Tibial artery (tissue), 4 donors: ENCODE measurements at regions not wholly inside any gene's neighbourhood (a gene's known extent, or its start where the extent isn't known, plus 50 kb on each side); places are given as distances from the start of the nearest gene placed in this dataset.

Experiments
- DNase-seq, 2 donors: peaks; one replicate each; pipeline ENCODE4 v3.0.0-alpha.2; 2019
- H3K27ac ChIP-seq, 2 donors: fragments of 200-600 bp; sonication (generic) in 1 of 2; 1 replicate in 1 of 2; 2 replicates in 1 of 2; pipeline ENCODE4 v1.5.1; 2018 to 2019; ENCODE audit warnings: mild to moderate bottlenecking in 1 of 2
- H3K27me3 ChIP-seq, 2 donors: fragments of 200-600 bp; sonication (generic) in 1 of 2; one replicate each; pipeline versions ENCODE4 v1.5.1 to v1.6.0; 2016 to 2019
- H3K36me3 ChIP-seq, 3 donors: fragments of 200-600 bp; sonication (generic) in 2 of 3; one replicate each; pipeline ENCODE4 v1.5.1; 2016 to 2019; ENCODE audit warnings: mild to moderate bottlenecking in 2 of 3
- H3K4me1 ChIP-seq, 4 donors: fragments of 200-600 bp; sonication (generic) in 2 of 4; 1 replicate in 3 of 4; 2 replicates in 1 of 4; pipeline ENCODE4 v1.5.1; 2016 to 2019
- H3K4me3 ChIP-seq, 2 donors: fragments of 200-600 bp; sonication (generic) in 1 of 2; 1 replicate in 1 of 2; 2 replicates in 1 of 2; pipeline ENCODE4 v1.5.1; 2018 to 2019; ENCODE audit warnings: mild to moderate bottlenecking in 2 of 2
- H3K9me3 ChIP-seq, 3 donors: fragments of 200-600 bp; sonication (generic) in 1 of 3; one replicate each; pipeline ENCODE4 v1.5.1; 2016 to 2019
- intact Hi-C: fragments of 100-400 bp; cut with DNase I; formaldehyde crosslinking; loops from one replicate; pipeline ENCODE4 v1.15.0; 2023; ENCODE audit warnings: low total_unique reads
- TF ChIP-seq, protein P1 (sequence below), 2 experiments: fragments of 200-600 bp in 1 of 2; fragments of 450-650 bp in 1 of 2; IDR thresholded peaks; one replicate each; pipeline ENCODE4 v1.5.1; 2017 to 2019; ENCODE audit warnings: antibody characterized with exemption in 2 of 2, mild to moderate bottlenecking in 1 of 2, moderate library complexity in 1 of 2

DNA sequence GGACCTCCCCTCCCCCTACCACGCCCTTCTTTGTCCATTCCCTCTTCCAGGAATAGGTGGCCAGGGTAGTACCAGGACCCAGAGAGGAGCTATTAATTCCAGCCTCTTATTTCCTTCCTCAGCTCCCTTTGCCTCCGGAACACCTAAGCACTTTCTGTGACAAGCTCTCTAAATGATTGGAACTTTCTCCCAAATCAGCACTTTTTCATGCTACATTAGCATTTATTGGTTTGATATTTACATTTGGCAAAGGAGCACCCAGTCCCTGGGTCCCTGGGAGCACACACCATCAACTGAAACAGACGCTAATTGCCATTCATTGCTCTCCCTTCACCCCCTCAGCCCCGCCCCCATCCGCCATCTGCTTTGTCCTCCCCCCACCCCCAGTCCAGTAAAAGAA is 182.0 kb upstream of the BCOR start:
- Histone ChIP-seq H3K9me3 (peaks cover 0 to 10% (median 8%) of the 10 kb centered on the region in 3 donors), H3K4me3 (no peak overlapping the region), H3K4me1 (peaks cover 0 to 15% (median 0%) of the 10 kb centered on the region in 4 donors), H3K36me3 (no peaks in the 10 kb centered on the region), H3K27ac (no peak overlapping the region), H3K27me3 (no peaks in the 10 kb centered on the region)
- DNase-seq = no peak
- intact Hi-C loops = no loop called here
- TF ChIP-seq, protein P1, sequence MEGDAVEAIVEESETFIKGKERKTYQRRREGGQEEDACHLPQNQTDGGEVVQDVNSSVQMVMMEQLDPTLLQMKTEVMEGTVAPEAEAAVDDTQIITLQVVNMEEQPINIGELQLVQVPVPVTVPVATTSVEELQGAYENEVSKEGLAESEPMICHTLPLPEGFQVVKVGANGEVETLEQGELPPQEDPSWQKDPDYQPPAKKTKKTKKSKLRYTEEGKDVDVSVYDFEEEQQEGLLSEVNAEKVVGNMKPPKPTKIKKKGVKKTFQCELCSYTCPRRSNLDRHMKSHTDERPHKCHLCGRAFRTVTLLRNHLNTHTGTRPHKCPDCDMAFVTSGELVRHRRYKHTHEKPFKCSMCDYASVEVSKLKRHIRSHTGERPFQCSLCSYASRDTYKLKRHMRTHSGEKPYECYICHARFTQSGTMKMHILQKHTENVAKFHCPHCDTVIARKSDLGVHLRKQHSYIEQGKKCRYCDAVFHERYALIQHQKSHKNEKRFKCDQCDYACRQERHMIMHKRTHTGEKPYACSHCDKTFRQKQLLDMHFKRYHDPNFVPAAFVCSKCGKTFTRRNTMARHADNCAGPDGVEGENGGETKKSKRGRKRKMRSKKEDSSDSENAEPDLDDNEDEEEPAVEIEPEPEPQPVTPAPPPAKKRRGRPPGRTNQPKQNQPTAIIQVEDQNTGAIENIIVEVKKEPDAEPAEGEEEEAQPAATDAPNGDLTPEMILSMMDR (IDR thresholded peaks at IDR 0.05) = no peak

DNA sequence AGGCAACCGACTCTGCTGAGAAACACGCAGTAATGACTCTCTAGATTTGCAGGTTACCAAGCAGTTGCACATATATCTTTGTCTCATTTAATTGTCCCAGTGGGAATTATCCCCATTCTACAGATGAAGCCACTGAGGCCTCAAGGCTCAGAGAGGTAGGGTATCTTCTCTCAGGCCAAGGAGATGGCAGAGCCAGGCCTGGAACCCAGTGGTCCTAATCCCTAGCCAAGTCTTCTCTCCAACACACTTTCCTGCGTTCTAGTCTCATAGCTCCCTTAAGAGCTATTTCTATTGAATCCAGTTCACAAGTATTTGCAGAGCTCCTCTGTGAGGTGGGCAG is 181.3 kb upstream of the BCOR start:
- no peaks in the 10 kb centered on the region for H3K27me3 ChIP-seq
- no peaks in the 10 kb centered on the region for H3K36me3 ChIP-seq
- H3K4me3 ChIP-seq = no peak overlapping the region
- DNase-seq = no peak
- H3K9me3 ChIP-seq = peaks cover 0 to 8% (median 8%) of the 10 kb centered on the region in 3 donors
- TF ChIP-seq, protein P1 (IDR thresholded peaks at IDR 0.05) = no peak
- intact Hi-C loops = no loop called here
- no peak overlapping the region for H3K27ac ChIP-seq
- peaks cover 0 to 15% (median 0%) of the 10 kb centered on the region in 4 donors for H3K4me1 ChIP-seq

DNA sequence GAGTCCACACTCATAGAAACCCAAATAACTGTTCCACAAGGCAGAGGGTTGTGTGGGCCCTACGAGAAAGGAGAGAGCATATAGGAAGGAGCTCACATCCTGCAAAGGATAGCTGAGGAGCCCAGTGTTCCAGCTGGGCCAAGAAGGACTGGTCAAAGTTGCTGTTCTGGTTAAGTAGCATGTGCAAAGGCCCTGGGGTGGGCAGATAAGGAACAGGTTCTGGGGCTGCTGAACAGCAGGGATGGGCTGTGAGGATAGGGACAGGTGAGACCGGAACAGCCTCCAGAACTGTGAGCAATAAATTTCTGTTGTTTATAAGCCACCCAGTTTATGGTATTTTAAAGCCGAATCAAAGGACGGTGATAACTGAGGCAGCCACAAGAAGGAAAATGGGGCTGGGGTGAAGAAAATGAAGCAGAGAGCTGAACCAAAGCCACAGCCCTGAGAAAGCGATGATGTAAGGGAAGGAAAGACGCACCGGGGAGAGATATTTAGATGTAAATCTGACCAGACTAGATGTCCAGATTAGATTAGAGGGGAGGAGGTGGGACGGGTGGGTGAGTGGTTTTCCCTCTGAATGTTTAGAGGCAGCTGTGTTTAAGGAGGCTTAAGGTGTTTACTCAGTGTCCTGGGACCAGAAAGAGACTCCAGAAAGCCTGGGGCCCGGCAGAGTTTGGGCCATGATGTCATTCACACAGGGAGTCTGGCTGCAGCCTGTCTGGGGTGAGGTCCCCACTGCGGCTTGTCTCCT is 180.8 kb upstream of the BCOR start:
- intact Hi-C loops = no loop called here
- Histone ChIP-seq H3K4me3 (no peak overlapping the region), H3K9me3 (peaks cover 0 to 8% (median 8%) of the 10 kb centered on the region in 3 donors), H3K36me3 (no peaks in the 10 kb centered on the region), H3K4me1 (peaks cover 0 to 11% (median 0%) of the 10 kb centered on the region in 4 donors), H3K27ac (no peak overlapping the region), H3K27me3 (no peaks in the 10 kb centered on the region)
- DNase-seq = no peak
- TF ChIP-seq, protein P1 (IDR thresholded peaks at IDR 0.05) = no peak

DNA sequence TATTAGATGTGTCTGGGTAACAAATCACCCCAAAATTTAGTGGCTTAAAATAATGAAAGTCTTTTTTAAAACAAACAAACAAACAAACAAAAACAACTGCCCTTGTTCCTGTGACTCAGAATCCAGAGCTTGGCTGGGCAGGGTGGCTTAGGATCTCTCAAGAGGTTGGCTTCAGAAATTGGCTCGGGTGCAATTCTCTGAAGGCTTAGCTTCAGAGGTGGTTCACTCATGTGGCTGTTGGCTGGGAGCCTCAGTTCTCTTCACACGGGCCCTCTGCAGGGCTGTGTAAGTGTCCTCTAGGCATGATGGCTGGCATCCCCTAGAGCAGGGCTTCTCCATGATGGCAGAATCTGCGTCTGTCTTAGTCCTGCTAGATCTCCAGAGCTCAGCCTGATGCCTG is 179.9 kb upstream of the BCOR start:
- TF ChIP-seq, protein P1 (IDR thresholded peaks at IDR 0.05) = no peak
- Histone ChIP-seq H3K36me3 (no peaks in the 10 kb centered on the region), H3K27me3 (no peaks in the 10 kb centered on the region), H3K4me1 (peaks cover 0 to 3% (median 0%) of the 10 kb centered on the region in 4 donors), H3K4me3 (no peak overlapping the region), H3K9me3 (peaks cover 0 to 8% (median 8%) of the 10 kb centered on the region in 3 donors), H3K27ac (no peak overlapping the region)
- intact Hi-C loops = no loop called here
- no peak for DNase-seq

DNA sequence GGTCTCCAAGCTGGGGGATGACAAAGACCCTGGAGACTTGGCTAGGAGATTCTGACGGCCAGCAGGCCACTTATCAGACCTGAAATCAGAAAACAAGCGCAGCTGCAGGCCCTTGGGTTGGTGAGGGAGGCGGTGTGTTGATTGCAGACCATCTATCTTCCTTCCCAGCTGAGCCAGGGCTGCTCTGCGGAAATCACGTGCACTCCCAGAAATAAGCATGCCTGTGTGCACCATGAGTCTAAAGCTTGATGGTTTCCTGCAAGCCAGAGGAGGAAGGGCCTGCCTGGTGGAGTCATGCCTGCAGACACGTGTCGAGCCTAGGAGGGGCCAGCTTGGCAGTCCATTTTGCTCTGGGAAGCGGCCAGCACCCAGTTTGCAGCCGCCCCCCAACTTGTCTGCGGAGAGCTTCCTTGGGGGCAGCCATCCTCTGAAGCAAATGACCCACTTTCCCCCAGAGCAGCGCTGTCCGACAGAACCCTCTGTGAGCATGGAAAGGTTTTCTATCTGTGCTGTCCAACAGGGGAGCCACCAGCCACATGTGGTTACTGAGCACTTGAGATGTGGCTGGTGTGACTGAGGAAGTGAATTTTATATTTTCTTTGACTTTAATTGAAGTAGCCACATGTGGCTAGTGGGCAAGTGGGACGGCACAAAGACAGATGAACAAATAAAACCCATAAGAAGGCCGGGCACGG is 175.7 kb upstream of the BCOR start:
- no peak overlapping the region for H3K4me3 ChIP-seq
- peak in 1 of 2 donors; percentile 49 for DNase-seq
- H3K27ac ChIP-seq = no peak overlapping the region

More for the DNA sequence above, 175.7 kb upstream of the BCOR start:
- Histone ChIP-seq H3K4me1 (no peaks in the 10 kb centered on the region), H3K9me3 (peaks cover 0 to 8% (median 8%) of the 10 kb centered on the region in 3 donors), H3K36me3 (no peaks in the 10 kb centered on the region), H3K27me3 (no peaks in the 10 kb centered on the region)
- TF ChIP-seq, protein P1 (IDR thresholded peaks at IDR 0.05) = no peak
- intact Hi-C loops = no loop called here
